Hypothalamus (tissue), 51 donors: ENCODE measurements at regions not wholly inside any gene's neighbourhood (a gene's known extent, or its start where the extent isn't known, plus 50 kb on each side); places are given as distances from the start of the nearest gene placed in this dataset.
"Not testable (repeated sequence)": the region's sequence is repeated elsewhere in the genome, so short reads cannot be mapped to it uniquely, and the experiment has no call there.

Experiments
- DNase-seq, 51 donors: peaks; one replicate each; lab custom pipeline; 2025; lab: John Stamatoyannopoulos, UW

- no peak for DNase-seq
These were observed 71.8 kb downstream of the LARP7 start for GRCh38 chr4:112708772-112709171.

GRCh38 chr4:112714922-112715901 lies 78.3 kb downstream of the LARP7 start:
- no peak for DNase-seq

- no peak for DNase-seq
These were observed 80.9 kb downstream of the LARP7 start for GRCh38 chr4:112717856-112718255.

- no peak for DNase-seq
These were observed 84.7 kb downstream of the LARP7 start for GRCh38 chr4:112721627-112722026.

GRCh38 chr4:112726041-112726440 lies 89.1 kb downstream of the LARP7 start:
- DNase-seq = no peak

GRCh38 chr4:112727728-112728127 lies 90.8 kb downstream of the LARP7 start:
- DNase-seq = not testable (repeated sequence)

GRCh38 chr4:112731715-112732114 lies 94.8 kb downstream of the LARP7 start:
- DNase-seq = no peak

GRCh38 chr4:112732142-112732541 lies 95.2 kb downstream of the LARP7 start:
- no peak for DNase-seq

GRCh38 chr4:112735474-112735951 lies 98.6 kb downstream of the LARP7 start:
- no peak for DNase-seq

- no peak for DNase-seq
These were observed 99.8 kb downstream of the LARP7 start for GRCh38 chr4:112736718-112737135.

GRCh38 chr4:112739442-112739841 lies 102.5 kb downstream of the LARP7 start:
- DNase-seq = no peak

- DNase-seq = no peak
These were observed 110.1 kb downstream of the LARP7 start for GRCh38 chr4:112747036-112747435.

- no peak for DNase-seq
These were observed 111.5 kb downstream of the LARP7 start for GRCh38 chr4:112748352-112748878.

GRCh38 chr4:112750749-112751148 lies 113.8 kb downstream of the LARP7 start:
- DNase-seq = not testable (repeated sequence)

- no peak for DNase-seq
These were observed 114.5 kb downstream of the LARP7 start for GRCh38 chr4:112751447-112751846.

GRCh38 chr4:112752061-112752460 lies 115.1 kb downstream of the LARP7 start:
- no peak for DNase-seq

- DNase-seq = no peak
These were observed 115.6 kb downstream of the LARP7 start for GRCh38 chr4:112752510-112752909.

GRCh38 chr4:112753333-112753732 lies 116.4 kb downstream of the LARP7 start:
- no peak for DNase-seq

GRCh38 chr4:112759313-112759712 lies 122.4 kb downstream of the LARP7 start:
- DNase-seq = no peak

GRCh38 chr4:112765317-112765974 lies 128.5 kb downstream of the LARP7 start:
- DNase-seq = peak in 1 of 51 donors; percentile 21

GRCh38 chr4:112766422-112766821 lies 129.5 kb downstream of the LARP7 start:
- DNase-seq = peak in 1 of 51 donors; percentile 5
